HCT116 (cell line): ENCODE measurements at regions not wholly inside any gene's neighbourhood (a gene's known extent, or its start where the extent isn't known, plus 50 kb on each side); places are given as distances from the start of the nearest gene placed in this dataset.

Experiments used
- EZH2 ChIP-seq: fragments of 200-600 bp; sonication (generic); IDR thresholded peaks from 2 replicates; pipeline ENCODE4 v1.6.1; 2017; ENCODE audit warnings: antibody characterized with exemption, mixed run types
- JUND ChIP-seq: IDR thresholded peaks from 2 replicates; pipeline ENCODE4 v1.6.1; 2012
- POLR2A ChIP-seq: IDR thresholded peaks from 2 replicates; pipeline ENCODE4 v1.7.0; 2011; ENCODE audit warnings: borderline replicate concordance; ENCODE audit not compliant: insufficient read depth, insufficient read length; ENCODE audit errors: extremely low read depth
- POLR2AphosphoS5 ChIP-seq: IDR thresholded peaks from 2 replicates; pipeline ENCODE4 v1.6.1; 2011; ENCODE audit warnings: mild to moderate bottlenecking, low read depth, low read length, moderate library complexity
- SIN3A ChIP-seq: IDR thresholded peaks from 2 replicates; pipeline ENCODE4 v1.6.1; 2012; ENCODE audit warnings: low read depth
- YY1 ChIP-seq: IDR thresholded peaks from 2 replicates; pipeline ENCODE4 v1.6.1; 2011; ENCODE audit warnings: low read length, low read depth, moderate library complexity, mild to moderate bottlenecking; ENCODE audit not compliant: insufficient replicate concordance; ENCODE audit errors: extremely low read depth
- ZNF274 ChIP-seq: fragments of 200-500 bp; sonication (Bioruptor generic); IDR thresholded peaks from 2 replicates; pipeline ENCODE4 v1.6.1; 2014; ENCODE audit warnings: mild to moderate bottlenecking, low read depth, low read length, inconsistent platforms
- TF ChIP-seq, protein P1 (sequence below), 3 experiments: fragments of 200-600 bp in 1 of 3; sonication (generic) in 1 of 3; IDR thresholded peaks in 2 of 3; conservative IDR thresholded peaks in 1 of 3; 2 replicates each; pipeline ENCODE4 v1.5.1; 2012 to 2017; ENCODE audit warnings: low read depth in 2 of 3, low read length in 2 of 3, antibody characterized with exemption in 1 of 3, borderline replicate concordance in 1 of 3, control low read depth in 1 of 3, mild to moderate bottlenecking in 1 of 3, mixed read lengths in 1 of 3, mixed run types in 1 of 3, moderate library complexity in 1 of 3; ENCODE audit not compliant: insufficient read depth in 1 of 3

DNA sequence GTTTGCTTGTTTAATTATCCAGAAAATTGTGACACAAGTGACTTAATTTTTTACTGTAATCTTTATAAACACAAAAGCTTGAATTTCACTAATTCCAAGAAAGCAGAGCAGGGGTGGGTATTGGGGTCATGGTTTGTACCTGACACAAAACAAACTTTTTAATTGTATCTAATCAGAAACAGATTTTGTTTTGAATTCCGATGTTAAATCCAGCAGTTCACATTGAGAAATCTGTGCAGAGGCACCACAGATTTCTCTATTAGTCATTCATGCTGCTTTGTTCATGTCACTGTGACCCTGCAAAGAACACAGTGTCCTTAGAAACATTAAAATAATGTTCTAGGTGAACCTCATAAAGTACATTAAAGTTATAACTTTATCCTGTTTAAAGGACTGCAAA is 443.4 kb downstream of the NYAP2 start:
- TF ChIP-seq POLR2A: no peak
- TF ChIP-seq SIN3A: no peak
- no peak for TF ChIP-seq JUND
- TF ChIP-seq YY1: no peak
- TF ChIP-seq EZH2: no peak
- TF ChIP-seq, protein P1, sequence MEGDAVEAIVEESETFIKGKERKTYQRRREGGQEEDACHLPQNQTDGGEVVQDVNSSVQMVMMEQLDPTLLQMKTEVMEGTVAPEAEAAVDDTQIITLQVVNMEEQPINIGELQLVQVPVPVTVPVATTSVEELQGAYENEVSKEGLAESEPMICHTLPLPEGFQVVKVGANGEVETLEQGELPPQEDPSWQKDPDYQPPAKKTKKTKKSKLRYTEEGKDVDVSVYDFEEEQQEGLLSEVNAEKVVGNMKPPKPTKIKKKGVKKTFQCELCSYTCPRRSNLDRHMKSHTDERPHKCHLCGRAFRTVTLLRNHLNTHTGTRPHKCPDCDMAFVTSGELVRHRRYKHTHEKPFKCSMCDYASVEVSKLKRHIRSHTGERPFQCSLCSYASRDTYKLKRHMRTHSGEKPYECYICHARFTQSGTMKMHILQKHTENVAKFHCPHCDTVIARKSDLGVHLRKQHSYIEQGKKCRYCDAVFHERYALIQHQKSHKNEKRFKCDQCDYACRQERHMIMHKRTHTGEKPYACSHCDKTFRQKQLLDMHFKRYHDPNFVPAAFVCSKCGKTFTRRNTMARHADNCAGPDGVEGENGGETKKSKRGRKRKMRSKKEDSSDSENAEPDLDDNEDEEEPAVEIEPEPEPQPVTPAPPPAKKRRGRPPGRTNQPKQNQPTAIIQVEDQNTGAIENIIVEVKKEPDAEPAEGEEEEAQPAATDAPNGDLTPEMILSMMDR (IDR thresholded peaks at IDR 0.05 in 2 of 3, conservative IDR thresholded peaks at IDR 0.05 in 1 of 3; ENCODE audit: borderline replicate concordance in 1 of 3, insufficient read depth in 1 of 3, low read depth in 2 of 3, low read length in 2 of 3): no peak
- no peak for TF ChIP-seq ZNF274
- no peak for TF ChIP-seq POLR2AphosphoS5
